D341Med (cell line): ENCODE measurements at regions not wholly inside any gene's neighbourhood (a gene's known extent, or its start where the extent isn't known, plus 50 kb on each side); places are given as distances from the start of the nearest gene placed in this dataset.
"Not testable (repeated sequence)": the region's sequence is repeated elsewhere in the genome, so short reads cannot be mapped to it uniquely, and the experiment has no call there.

ENCODE experiments used
- DNase-seq: peaks from one replicate; pipeline ENCODE4 v3.0.0; 2012; ENCODE audit warnings: low spot score

DNA sequence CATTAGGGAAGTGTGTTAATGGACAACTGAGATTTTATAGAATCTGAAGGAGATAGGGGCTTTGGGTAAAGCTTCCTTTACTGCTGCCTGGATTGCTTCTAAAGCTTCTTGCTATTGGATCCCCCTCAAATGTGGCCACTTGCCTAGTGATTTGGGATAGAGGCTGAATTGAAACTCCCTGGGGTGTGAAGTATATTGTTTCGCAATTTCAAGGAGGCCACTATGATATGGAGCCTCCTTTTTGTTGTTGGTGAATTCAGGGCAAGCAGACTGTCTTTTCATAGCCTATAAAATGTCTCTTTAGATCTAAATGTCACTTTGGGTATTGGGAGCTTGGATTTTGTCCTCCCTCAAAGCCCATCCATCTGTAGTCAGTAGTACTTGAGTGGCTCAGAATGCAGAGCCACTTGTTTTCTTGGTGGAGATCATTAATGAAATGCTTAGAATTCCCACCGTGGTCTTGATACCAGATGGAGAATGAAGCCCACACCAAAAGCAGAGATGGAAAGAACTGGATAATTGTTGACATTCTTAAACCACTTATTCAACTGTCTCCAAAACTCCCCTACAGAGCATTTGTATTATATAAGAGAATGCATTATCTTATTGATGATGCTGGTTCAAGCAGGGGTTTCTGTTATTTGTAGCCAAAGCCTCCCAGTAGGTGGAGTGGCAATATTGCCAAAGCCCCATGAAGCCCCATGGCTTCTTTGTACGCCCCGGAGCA, 144.3 kb upstream of the KCNE2 start:
- DNase-seq, result no peak

DNA sequence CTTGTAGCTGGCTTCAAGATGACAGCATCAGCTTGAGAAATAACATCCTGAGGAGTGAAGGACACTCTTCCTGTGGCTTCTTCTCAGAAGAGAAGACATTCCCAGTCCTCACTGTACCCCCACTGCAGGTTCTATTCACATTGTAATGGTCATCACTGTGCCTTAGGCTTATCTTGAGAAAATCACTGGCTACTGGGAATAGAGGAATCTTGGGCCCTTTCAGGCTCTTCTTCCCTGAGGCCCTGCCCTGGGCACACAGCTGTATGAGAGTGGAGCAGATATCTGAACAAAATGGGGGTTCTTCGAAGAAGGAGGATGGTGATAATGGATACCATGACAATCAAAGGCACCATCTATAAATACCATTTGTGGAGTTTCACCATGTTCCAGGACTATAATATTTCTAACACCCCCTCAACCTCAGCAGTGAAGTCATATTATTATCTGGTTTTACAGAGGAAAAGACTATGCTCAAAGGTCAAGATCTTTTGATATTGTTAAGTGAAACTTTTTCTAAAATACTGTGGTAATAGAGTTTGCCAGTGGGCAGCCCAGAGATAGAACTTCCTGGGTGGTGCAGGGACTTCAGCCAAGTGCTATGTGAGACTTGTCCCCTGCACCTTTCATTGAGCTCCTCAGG, 143.1 kb upstream of the KCNE2 start:
- no peak for DNase-seq

DNA sequence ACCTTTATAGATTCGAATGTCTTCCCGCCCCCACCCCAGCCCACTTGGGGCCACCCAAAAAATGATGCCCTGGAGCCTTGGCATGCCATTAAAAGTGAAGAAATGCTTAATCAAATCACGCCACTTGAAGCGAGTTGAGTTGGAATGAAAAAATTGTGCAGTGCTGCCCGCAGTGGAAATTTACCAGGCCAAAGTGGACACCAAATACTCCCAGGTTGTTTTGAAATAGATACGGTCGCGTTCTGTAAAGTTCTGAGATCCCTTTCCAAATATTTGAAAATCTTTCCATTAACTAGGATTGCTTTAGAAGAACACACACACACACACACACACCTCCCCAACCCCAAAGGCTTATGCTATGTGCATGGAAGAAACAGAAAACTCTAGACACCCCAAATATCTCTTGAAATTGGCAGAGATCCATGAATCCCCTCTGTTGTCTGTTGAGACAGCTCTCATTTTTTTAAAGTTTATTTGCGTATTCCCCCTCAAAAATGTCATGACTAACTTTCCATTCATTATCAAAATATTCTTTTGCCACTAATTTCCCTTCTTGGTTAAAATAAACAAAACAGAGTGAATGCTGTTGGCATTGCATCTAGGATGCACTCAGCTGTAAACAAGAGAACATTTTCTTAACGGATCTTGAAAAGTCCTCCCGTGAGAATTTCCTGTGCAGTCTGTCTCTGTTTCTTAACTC, 142.3 kb upstream of the KCNE2 start:
- DNase-seq, result no peak

DNA sequence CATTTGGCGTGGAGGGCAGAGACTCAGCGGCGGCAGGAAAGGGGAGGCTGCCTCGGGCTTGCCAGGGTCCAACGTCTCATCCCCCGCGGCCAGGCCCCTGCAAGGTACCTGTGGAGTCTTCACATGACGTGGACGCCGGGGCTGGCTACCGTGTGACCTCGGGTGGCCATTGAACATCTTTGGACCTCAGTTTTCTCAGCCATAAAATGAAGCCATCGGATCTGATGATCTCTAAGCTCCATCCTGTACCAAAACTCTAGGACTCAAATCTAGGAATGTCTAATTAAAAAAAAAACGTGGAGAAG, 141.8 kb upstream of the KCNE2 start:
- DNase-seq, result no peak

DNA sequence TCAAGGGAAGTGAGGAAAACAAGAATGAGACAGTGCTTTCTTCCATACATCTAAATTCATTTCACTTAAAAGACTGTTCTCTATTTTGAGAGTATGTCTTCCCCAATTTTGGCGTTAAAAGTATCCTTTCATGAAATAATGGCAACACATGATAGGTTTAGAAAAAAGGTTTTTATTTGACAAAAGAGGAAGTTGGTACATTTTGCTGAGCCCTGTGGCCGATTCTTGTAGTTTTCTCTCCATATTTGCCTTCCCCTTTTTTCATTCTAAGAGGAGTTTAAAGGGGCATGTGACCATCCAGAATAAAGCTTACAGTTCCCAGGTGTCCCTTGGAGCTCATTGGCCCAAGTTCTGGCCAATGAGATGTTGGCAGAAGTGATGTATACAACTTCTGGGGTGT, 140.4 kb upstream of the KCNE2 start:
- DNase-seq, result no peak

DNA sequence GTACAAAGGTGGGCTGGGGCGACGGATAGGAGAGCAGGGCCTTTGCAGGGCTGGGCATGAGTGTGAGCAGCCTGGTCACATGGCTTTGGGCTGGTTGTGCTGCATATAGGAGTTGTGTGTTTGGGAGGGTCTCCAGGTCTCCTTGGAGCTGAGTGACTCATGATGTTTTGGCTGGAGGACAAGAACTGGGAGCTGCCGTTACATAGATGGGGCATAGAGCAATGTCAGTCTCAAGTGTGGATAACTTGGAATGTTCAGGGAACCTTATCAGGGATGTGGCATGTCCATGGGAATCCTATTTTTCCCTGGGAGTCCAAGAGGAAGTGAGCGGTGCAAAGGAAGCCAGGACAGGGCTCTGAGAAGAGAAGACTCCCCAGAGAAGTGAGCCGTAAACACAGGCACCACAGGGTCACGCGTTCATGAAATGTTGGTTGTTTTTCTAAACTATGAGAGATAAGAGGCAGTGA, 136.4 kb upstream of the KCNE2 start:
- no peak for DNase-seq

DNA sequence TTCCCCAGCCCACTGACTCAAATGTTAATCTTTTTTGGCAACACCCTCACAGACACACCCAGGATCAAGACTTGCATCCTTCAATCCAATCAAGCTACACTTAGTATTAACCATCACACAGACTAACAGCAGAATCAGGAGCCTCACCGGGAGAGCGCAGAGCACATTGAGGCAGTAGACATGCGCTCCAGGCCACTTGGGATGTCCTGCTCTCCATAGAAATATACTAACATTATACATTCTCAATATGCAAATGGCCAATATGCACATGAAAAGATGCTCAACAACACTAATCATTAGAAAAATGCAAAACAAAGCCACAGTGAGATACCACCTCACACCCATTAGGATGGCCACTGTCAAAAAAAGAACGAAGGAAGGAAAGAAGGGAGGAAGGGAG, 135.0 kb upstream of the KCNE2 start:
- DNase-seq, result no peak

DNA sequence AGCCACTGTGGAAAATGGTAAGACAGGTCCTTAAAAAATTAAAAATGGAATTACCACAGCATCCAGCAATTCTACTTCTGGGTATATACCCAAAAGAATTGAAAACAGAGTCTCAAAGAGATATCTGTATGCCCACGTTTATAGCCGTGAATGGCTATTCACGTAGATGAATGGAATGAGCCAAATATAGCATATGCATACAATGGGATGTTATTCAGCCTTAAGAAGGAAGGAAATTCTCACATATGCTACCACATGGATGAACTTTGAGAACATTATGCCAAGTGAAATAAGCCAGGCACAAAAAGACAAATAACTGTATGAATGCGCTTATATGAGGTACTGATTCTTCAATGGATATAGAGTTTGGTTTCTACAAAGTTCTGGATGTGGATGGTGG, 134.5 kb upstream of the KCNE2 start:
- no peak for DNase-seq

DNA sequence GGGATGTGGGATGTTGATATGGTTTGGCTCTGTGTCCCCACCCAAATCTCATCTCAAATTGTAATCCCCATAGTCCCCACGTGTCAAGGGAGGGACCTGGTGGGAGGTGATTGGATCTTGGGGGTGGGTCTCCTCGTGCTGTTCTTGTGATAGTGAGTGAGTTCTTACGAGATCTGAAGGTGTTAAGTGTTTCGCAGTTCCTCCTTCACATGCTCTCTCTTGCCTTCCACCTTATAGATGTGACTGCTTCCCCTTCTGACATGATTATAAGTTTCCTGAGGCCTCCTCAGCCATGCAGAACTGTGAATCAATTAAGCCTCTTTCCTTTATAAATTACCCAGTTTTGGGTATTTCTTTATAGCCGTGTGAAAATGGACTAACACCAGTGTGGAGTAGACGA, 130.1 kb upstream of the KCNE2 start:
- DNase-seq, result not testable (repeated sequence)

DNA sequence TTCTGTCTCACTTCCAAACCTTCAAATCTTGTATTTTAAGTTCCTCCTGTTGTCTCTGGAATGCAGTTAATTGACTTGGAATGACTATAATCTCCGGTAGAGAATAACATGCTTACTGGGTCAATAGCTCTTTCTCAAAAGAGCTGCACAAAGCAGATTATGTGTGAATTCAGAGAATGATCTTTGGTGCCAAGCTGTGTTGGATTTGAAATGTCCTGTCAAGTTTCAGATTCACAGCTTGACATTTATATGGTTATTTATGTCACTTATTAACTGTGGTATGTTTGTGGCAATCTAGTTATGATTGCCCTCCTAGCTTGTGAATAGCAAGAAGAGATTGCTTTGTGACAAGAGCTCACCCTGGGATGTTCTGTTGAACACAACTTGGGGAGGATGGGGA, 128.3 kb upstream of the KCNE2 start:
- DNase-seq, result no peak

DNA sequence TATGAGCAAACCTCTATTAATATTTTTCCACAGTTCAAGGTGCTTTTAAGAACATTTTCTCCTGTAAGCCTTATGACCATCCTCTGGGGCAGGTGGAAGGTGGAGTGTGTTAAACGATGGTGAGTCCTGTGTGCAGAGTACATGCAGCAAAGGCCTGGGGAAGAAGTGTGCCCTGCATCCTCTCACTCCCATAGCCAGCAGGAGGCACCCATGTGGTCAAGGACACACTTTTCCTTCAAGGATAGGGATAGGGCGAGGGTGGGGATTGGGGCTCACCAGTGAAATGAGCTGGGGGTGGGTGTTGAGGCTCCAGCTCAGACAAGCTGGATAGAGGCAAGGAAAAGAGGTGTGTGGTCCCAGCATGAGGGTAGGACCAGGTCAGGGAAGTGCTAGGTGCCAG, 120.8 kb upstream of the KCNE2 start:
- DNase-seq, result no peak

DNA sequence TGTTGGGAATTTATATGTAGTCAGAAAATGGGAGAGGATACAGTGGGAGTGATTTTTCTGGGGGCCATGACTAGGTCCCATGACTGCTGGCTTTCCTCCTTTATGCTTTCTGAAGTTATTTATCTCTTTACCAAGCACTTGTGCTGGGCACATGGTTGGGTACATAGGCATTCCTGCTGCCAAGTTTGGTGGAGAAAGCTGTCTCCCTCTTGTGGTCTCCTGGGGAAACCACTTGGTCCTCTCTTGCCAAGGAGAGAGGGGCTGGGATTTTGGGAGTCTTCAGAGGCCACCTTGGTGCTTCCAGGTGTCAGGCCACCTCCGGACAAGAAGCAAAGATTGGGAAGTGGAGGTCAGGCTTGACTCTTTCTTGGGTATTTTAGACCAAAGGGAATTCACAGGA, 120.2 kb upstream of the KCNE2 start:
- peak; percentile 55 for DNase-seq

DNA sequence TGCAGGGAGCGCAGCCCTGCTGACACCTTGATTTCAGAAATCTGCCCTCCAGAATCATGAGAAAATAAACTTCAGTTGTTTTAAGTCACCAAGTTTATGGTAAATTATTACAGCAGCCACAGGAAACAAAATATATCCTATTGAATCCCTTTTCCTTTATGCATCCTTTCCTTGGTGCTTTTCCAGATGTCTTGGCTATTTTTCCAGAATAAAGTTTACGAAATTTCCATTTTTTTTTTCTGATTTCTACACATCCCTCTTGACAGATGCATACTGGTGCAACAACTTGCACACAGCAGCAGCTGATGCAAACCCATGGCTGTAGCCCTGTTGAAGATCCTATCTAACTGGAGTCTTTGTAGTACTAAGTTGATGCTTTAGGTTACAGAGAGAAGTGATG, 111.1 kb upstream of the KCNE2 start:
- DNase-seq, result no peak

DNA sequence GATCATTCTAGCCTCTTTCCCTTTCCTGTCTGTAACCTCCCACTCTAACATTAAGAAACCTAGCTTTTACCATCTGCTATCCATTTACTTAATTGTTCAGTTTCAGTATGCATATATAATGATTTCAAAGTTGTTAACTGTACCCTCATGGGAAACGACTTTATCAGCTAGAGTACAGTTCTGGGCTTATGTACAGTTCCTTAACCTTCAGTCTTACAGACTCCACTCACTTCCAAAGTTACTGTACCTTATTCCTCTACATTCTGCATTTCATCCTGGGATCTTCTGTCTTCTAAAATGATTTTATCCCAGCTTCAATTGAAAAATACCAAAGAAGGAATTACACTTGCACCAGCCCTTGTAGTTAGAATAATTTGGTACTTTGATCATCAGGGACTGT, 108.7 kb upstream of the KCNE2 start:
- DNase-seq, result no peak

DNA sequence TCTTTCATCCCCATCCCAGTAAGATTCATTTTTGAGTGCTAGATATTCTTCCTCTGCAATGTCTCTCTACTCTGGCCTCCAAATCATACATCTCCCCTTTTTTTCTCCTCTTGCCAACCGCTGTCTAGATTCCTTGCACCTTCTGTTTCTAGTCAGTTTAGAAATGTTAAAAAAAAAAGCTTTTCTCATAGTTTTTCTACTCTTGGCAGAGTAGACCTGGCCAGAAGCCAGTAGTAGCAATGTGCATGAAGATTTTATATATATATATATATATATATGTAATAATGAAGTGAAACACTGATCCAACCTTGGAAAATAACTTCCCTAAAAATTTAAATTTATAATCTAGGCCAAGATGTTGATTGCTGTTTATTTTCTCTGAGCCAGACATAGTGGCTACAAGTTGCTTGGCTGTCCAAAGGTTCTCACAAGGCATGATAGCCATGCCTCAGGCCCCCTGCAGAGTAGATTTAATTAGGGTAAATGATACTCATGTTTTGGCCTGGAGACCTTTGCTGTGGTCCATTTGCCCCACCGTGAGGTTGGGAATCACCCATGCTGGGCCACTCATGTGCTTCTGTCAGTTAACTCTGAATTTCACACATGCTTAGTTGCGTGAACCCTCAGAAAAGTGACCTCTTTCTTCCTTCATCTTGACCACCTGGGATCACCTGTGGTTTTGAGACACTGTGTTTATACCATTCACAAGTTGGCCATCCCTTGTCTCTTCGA, 103.4 kb upstream of the KCNE2 start:
- no peak for DNase-seq

DNA sequence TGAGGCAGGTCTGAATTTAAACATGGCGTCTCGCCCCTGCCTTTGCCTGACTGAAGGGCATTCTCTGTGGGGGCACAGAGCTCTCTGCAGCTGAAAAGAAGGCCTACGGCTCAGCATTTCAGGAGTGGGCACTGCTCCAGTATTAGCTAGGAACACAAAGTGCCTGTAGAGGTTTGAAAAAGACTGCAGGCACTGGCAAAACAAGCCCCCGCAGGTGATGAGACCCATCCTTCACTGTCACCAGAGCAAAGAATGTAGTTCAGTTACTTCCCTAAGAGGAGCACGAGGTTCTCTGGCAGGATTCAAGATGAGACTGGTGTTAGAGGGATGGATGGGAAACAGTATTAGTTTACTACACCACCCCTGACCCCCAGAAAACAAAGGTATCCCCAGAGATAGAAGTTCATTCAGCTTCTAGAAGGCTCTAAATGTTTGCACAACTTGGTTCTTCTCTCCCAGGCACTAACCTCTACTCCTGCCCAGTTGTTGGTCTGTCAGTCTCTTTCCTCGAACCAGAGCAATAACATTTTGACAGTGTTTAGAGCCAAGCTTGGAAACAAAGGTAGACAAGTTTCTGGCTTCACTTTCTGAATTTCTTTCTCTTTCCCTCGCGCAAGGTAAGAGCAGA, 101.9 kb upstream of the KCNE2 start:
- no peak for DNase-seq

DNA sequence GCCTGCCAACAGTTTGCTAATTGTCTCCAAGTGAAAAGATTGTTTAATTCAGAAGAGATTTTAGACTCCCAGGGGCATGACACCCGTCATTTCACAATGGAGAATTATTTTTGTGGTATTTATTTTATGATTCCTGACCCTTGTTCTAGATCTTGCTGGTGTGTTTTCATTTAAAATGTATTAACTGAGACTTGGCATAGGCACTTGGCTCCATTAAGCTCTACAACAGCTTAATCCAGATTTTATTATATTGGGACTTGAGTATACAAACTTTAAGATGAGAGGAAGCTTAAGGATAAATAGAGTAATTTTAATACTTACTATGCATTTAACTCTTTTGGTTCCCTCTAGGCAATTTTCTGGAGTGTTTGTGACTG, 101.3 kb upstream of the KCNE2 start:
- no peak for DNase-seq

DNA sequence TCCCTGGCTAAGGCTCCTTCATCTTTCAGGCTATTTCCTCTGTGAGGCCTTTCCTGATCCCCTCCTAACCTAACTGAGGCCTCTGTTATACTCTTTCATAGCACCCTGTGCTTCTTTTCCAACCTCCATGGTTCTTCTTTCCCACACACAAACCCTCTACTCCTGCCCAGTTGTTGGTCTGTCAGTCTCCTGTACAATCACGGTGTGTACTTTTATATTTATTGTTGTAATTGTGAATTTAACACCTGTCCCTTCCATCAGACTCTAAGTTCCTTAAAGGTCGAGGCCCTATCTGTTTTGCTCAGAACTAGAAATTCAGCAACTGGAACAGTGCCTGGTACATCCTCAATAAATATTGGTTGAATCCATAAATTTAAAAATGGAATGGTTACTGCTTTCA, 100.2 kb upstream of the KCNE2 start:
- DNase-seq, result no peak

DNA sequence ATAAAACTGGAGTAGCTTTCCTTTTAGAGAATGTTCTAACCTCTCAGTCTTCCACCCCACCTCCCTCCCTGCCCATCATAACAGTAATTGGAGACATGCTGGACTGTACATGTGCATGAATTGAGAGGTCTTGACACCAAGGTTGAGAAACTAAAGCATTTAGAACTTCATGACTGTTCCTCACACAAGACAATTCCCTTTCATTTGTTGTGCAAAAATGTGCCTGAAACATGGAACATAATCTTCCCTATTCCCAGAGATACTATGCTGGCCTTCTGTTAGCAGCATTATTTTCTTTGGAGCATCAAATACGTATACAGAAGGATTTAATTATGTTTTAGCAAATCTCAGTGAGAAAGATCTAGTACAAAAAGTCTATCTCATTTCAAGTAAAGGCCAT, 97.5 kb upstream of the KCNE2 start:
- DNase-seq, result no peak

DNA sequence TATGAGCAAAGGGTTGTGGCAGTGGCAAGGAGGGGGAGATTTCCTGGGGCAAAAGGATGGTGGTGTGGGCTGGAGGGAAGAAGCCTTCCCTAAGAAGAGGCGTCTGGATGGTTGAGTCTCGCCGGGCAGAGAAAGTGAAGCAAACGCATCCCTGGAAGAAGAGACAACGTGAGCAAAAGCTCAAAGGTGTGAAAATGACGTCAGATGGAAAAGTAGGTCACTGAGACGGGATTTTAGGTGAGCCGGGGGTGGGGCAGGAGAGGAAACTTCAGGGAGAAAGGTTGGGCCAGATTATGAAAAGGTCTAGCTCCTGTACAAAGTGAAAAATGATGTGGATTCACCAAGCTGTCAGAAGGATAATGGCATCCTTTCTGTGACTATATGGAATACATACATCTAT, 95.3 kb upstream of the KCNE2 start:
- DNase-seq, result no peak

DNA sequence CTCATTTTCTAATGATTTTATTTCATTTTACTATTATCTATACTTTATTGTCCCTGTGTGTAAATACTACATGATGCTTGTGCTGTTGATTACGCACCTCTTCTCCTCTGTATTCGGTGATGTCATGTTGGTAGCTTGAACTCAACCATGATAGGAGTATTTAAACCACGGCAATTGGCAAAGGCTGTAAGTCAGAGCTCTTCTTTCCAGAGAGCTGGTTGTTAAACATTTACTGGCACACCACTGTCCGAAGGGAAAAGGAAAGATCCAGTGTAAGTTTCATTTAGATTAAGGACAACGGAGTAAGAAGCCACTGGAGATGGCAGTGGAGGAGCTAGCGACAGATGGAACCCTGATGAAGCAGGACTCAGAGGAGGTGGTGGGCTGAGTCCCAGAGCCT, 93.4 kb upstream of the KCNE2 start:
- no peak for DNase-seq

DNA sequence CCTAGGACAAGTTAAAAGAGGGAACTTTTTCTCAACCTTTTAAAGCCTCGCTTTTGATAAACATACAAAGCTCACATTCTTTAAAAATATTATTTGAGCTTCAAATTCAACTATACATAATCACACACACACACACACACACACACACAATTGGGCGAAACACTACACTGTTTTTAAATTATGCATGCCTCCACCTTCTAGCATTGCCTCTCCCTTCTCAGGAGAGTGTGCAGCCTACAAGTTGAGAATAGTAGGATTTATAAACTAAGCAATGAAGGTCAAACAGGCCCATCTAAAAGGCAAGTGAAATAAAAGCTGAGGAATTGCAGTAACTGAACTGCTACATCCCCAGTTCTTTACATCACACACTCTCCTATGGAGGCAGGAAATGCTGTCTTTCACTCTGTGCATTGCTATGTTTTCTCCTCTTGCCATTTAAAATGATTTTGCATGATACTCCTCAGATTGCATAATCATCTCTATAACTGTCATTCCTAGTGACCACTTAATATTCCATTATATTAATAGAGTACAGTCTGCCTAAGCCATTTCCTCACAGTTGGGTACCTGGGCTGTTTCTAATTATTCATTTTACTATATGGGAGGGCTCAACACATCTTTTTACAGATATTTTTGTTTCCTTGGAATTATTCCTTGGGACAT, 92.5 kb upstream of the KCNE2 start:
- DNase-seq, result no peak
